ENCODE measurements at regions not wholly inside any gene's neighbourhood (a gene's known extent, or its start where the extent isn't known, plus 50 kb on each side); places are given as distances from the start of the nearest gene placed in this dataset.

GRCh38 chr2:203646266-203646864 is 60.1 kb upstream of the CD28 start:
- TF ChIP-seq EZH2 (IDR thresholded peaks at IDR 0.05; ENCODE audit: low read depth) (no peak), CTCF (conservative IDR thresholded peaks at IDR 0.05) (no peak)
- H3K36me3 ChIP-seq (ENCODE audit: low read depth) = no peaks in the 10 kb centered on the region
- H3K9me3 ChIP-seq (ENCODE audit: insufficient read depth, low read depth) = no peaks in the 10 kb centered on the region
- H3K27me3 ChIP-seq (ENCODE audit: insufficient read depth, low read depth) = no peaks in the 10 kb centered on the region
- no peak overlapping the region for H3K27ac ChIP-seq
- BruUV-seq (replicated peaks) = no TSS peak
- H3K9me2 ChIP-seq (ENCODE audit: insufficient read depth) = no peaks in the 10 kb centered on the region
- intact Hi-C loops (cut with micrococcal nuclease; ENCODE audit: unreplicated experiment) = no loop called here
- DNase-seq = no peak
- H3K4me1 ChIP-seq (replicated peaks; ENCODE audit: insufficient read depth) = peaks cover 42% of the 10 kb centered on the region
- ChIA-PET POLR2A (ENCODE audit: unreplicated experiment) (no interaction called here), CTCF (no interaction called here)
- no peaks in the 10 kb centered on the region for H3F3A ChIP-seq (ENCODE audit: insufficient read depth, low read depth)
- no peaks in the 10 kb centered on the region for H3K79me2 ChIP-seq (ENCODE audit: low read depth)
- H3K4me3 ChIP-seq = no peak overlapping the region
- H2AFZ ChIP-seq = no peak overlapping the region
- no peak overlapping the region for H3K4me2 ChIP-seq
- H4K20me1 ChIP-seq (ENCODE audit: insufficient read depth) = no peaks in the 10 kb centered on the region

GRCh38 chr2:203646961-203647360 is 59.5 kb upstream of the CD28 start:
- peaks cover 42% of the 10 kb centered on the region for H3K4me1 ChIP-seq (replicated peaks; ENCODE audit: insufficient read depth)
- CTCF ChIA-PET = no interaction called here
- no peaks in the 10 kb centered on the region for H3K9me3 ChIP-seq (ENCODE audit: insufficient read depth, low read depth)
- TF ChIP-seq CTCF (conservative IDR thresholded peaks at IDR 0.05) = no peak
- TF ChIP-seq EZH2 (IDR thresholded peaks at IDR 0.05; ENCODE audit: low read depth) = no peak
- no peak for DNase-seq
- 0 out of 2 replicates have a peak, but pooled peaks cover 5% of the 10 kb centered on the region for H3F3A ChIP-seq (ENCODE audit: insufficient read depth, low read depth)
- no peaks in the 10 kb centered on the region for H3K9me2 ChIP-seq (ENCODE audit: insufficient read depth)
- H4K20me1 ChIP-seq (ENCODE audit: insufficient read depth) = no peaks in the 10 kb centered on the region
- intact Hi-C loops (cut with micrococcal nuclease; ENCODE audit: unreplicated experiment) = no loop called here
- POLR2A ChIA-PET (ENCODE audit: unreplicated experiment) = no interaction called here
- no peak overlapping the region for H3K4me2 ChIP-seq
- no peak overlapping the region for H2AFZ ChIP-seq
- no peak overlapping the region for H3K27ac ChIP-seq
- H3K36me3 ChIP-seq (ENCODE audit: low read depth) = no peaks in the 10 kb centered on the region
- H3K79me2 ChIP-seq (ENCODE audit: low read depth) = no peaks in the 10 kb centered on the region
- no peak overlapping the region for H3K4me3 ChIP-seq
- BruUV-seq (replicated peaks) = no TSS peak
- no peaks in the 10 kb centered on the region for H3K27me3 ChIP-seq (ENCODE audit: insufficient read depth, low read depth)

DNA sequence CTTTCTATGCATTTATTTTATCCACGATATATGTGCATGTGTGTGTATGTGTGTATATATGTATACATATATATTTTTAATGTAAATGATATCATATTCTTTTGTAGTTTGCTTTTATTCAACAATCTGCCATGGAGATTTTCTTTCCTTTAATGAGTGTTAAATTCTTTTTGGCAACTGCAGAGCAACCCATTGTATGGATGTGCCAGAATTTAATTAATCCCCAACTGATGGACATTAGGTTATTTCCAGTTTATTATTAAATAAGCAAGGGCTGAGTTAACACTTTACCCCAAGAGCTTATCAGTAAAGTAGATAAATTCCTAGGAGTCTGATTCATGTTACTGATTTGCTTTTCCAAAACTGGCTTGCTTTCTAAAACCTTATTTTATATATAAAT is 58.9 kb upstream of the CD28 start:
- intact Hi-C loops (cut with micrococcal nuclease; ENCODE audit: unreplicated experiment) = no loop called here
- POLR2A ChIA-PET (ENCODE audit: unreplicated experiment) = no interaction called here
- DNase-seq = no peak

More for the DNA sequence above, 58.9 kb upstream of the CD28 start:
- Histone ChIP-seq H2AFZ (no peak overlapping the region), H3K27me3 (ENCODE audit: insufficient read depth, low read depth) (no peaks in the 10 kb centered on the region), H3K9me2 (ENCODE audit: insufficient read depth) (no peaks in the 10 kb centered on the region), H3K36me3 (ENCODE audit: low read depth) (no peaks in the 10 kb centered on the region), H3K9me3 (ENCODE audit: insufficient read depth, low read depth) (no peaks in the 10 kb centered on the region), H3K4me3 (no peak overlapping the region), H3K4me1 (replicated peaks; ENCODE audit: insufficient read depth) (peaks cover 42% of the 10 kb centered on the region), H3K27ac (no peak overlapping the region), H4K20me1 (ENCODE audit: insufficient read depth) (no peaks in the 10 kb centered on the region), H3K4me2 (no peak overlapping the region), H3K79me2 (ENCODE audit: low read depth) (no peaks in the 10 kb centered on the region), H3F3A (ENCODE audit: insufficient read depth, low read depth) (0 out of 2 replicates have a peak, but pooled peaks cover 5% of the 10 kb centered on the region)
- no TSS peak for BruUV-seq (replicated peaks)
- no peak for TF ChIP-seq EZH2 (IDR thresholded peaks at IDR 0.05; ENCODE audit: low read depth)
- no peak for TF ChIP-seq CTCF (conservative IDR thresholded peaks at IDR 0.05)
- CTCF ChIA-PET = no interaction called here

Measured in PC-9 (cell line).